Posterior cingulate gyrus (tissue), 11 donors: ENCODE measurements at regions not wholly inside any gene's neighbourhood (a gene's known extent, or its start where the extent isn't known, plus 50 kb on each side); places are given as distances from the start of the nearest gene placed in this dataset.
"Not testable (repeated sequence)": the region's sequence is repeated elsewhere in the genome, so short reads cannot be mapped to it uniquely, and the experiment has no call there.

ENCODE experiments used
- DNase-seq, 10 donors: peaks; one replicate each; pipeline versions ENCODE4 v3.0.0 to v3.0.0-alpha.2; 2020 to 2021; ENCODE audit warnings: mixed read lengths in 3 of 10
- intact Hi-C: fragments of 100-400 bp; cut with DNase I; formaldehyde crosslinking; loops from one replicate; pipeline ENCODE4 v1.15.1; 2023

GRCh38 chr1:14320518-14320917 lies 278.0 kb upstream of the KAZN start:
- no peak for DNase-seq
- intact Hi-C loops = no loop called here

- intact Hi-C loops = no loop called here
- no peak for DNase-seq
Observed at GRCh38 chr1:14320986-14321385, 277.5 kb upstream of the KAZN start.

- intact Hi-C loops = no loop called here
- no peak for DNase-seq
Observed at GRCh38 chr1:14321422-14321821, 277.1 kb upstream of the KAZN start.

GRCh38 chr1:14323568-14324247 lies 274.8 kb upstream of the KAZN start:
- no peak for DNase-seq
- intact Hi-C loops = no loop called here

GRCh38 chr1:14324248-14324630 lies 274.2 kb upstream of the KAZN start:
- intact Hi-C loops = no loop called here

GRCh38 chr1:14326857-14327256 lies 271.6 kb upstream of the KAZN start:
- intact Hi-C loops = no loop called here
- DNase-seq = no peak

More at GRCh38 chr1:14324248-14324630, 274.2 kb upstream of the KAZN start:
- no peak for DNase-seq

- no peak for DNase-seq
- intact Hi-C loops = no loop called here
Observed at GRCh38 chr1:14328685-14329084, 269.8 kb upstream of the KAZN start.

GRCh38 chr1:14332158-14332557 lies 266.3 kb upstream of the KAZN start:
- DNase-seq = no peak
- intact Hi-C loops = no loop called here

- DNase-seq = no peak
- intact Hi-C loops = no loop called here
Observed at GRCh38 chr1:14334336-14335176, 263.9 kb upstream of the KAZN start.

- intact Hi-C loops = no loop called here
- no peak for DNase-seq
Observed at GRCh38 chr1:14338509-14338908, 260.0 kb upstream of the KAZN start.

GRCh38 chr1:14339288-14339687 lies 259.2 kb upstream of the KAZN start:
- no peak for DNase-seq
- intact Hi-C loops = no loop called here

GRCh38 chr1:14340002-14340785 lies 258.3 kb upstream of the KAZN start:
- no peak for DNase-seq
- intact Hi-C loops = no loop called here

GRCh38 chr1:14341147-14341546 lies 257.3 kb upstream of the KAZN start:
- DNase-seq = no peak

GRCh38 chr1:14345946-14346550 lies 252.4 kb upstream of the KAZN start:
- intact Hi-C loops = no loop called here
- DNase-seq = no peak

More at GRCh38 chr1:14341147-14341546, 257.3 kb upstream of the KAZN start:
- intact Hi-C loops = no loop called here

GRCh38 chr1:14347186-14347585 lies 251.3 kb upstream of the KAZN start:
- intact Hi-C loops = no loop called here
- no peak for DNase-seq

- DNase-seq = no peak
- intact Hi-C loops = no loop called here
Observed at GRCh38 chr1:14347776-14348175, 250.7 kb upstream of the KAZN start.

- DNase-seq = no peak
- intact Hi-C loops = no loop called here
Observed at GRCh38 chr1:14350197-14350596, 248.3 kb upstream of the KAZN start.

GRCh38 chr1:14352897-14353296 lies 245.6 kb upstream of the KAZN start:
- DNase-seq = no peak
- intact Hi-C loops = no loop called here

- intact Hi-C loops = not testable (repeated sequence)
- peak in 1 of 10 donors; percentile 83 for DNase-seq
Observed at GRCh38 chr1:14361005-14361404, 237.5 kb upstream of the KAZN start.

GRCh38 chr1:14362331-14362730 lies 236.2 kb upstream of the KAZN start:
- intact Hi-C loops = no loop called here
- DNase-seq = no peak
